ENCODE measurements at regions not wholly inside any gene's neighbourhood (a gene's known extent, or its start where the extent isn't known, plus 50 kb on each side); places are given as distances from the start of the nearest gene placed in this dataset.
"Not testable (repeated sequence)": the region's sequence is repeated elsewhere in the genome, so short reads cannot be mapped to it uniquely, and the experiment has no call there.

- Mint-ChIP-seq H3K36me3 (peaks cover 2% of the 10 kb centered on the region), H3K27ac (no peak overlapping the region), H3K4me3 (no peak overlapping the region), H3K27me3 (ENCODE audit: low read depth) (no peaks in the 10 kb centered on the region), H3K4me1 (no peaks in the 10 kb centered on the region), H3K9me3 (peaks cover 7% of the 10 kb centered on the region)
- no peak for DNase-seq (ENCODE audit: low spot score in 2 of 2, unreplicated experiment in 2 of 2)
- TF ChIP-seq CTCF (IDR thresholded peaks at IDR 0.05; ENCODE audit: unreplicated experiment) = no peak
Measured at GRCh38 chr12:102653406-102653805, 173.0 kb upstream of the IGF1 start.

- Mint-ChIP-seq H3K4me1 (no peaks in the 10 kb centered on the region), H3K27me3 (ENCODE audit: low read depth) (no peaks in the 10 kb centered on the region), H3K4me3 (no peak overlapping the region), H3K36me3 (no peaks in the 10 kb centered on the region), H3K9me3 (peaks cover 5% of the 10 kb centered on the region), H3K27ac (no peak overlapping the region)
- no peak for DNase-seq (ENCODE audit: low spot score in 2 of 2, unreplicated experiment in 2 of 2)
- TF ChIP-seq CTCF (IDR thresholded peaks at IDR 0.05; ENCODE audit: unreplicated experiment) = no peak
Measured at GRCh38 chr12:102652645-102653313, 172.4 kb upstream of the IGF1 start.

GRCh38 chr12:102645968-102646367, 165.6 kb upstream of the IGF1 start:
- Mint-ChIP-seq H3K4me3 (no peak overlapping the region), H3K27ac (no peak overlapping the region), H3K4me1 (no peaks in the 10 kb centered on the region), H3K36me3 (no peaks in the 10 kb centered on the region), H3K9me3 (peaks cover 18% of the 10 kb centered on the region), H3K27me3 (ENCODE audit: low read depth) (no peaks in the 10 kb centered on the region)
- TF ChIP-seq CTCF (IDR thresholded peaks at IDR 0.05; ENCODE audit: unreplicated experiment) = no peak
- DNase-seq (ENCODE audit: low spot score in 2 of 2, unreplicated experiment in 2 of 2) = no peak

- TF ChIP-seq CTCF (IDR thresholded peaks at IDR 0.05; ENCODE audit: unreplicated experiment) = no peak
- Mint-ChIP-seq H3K4me1 (no peaks in the 10 kb centered on the region), H3K36me3 (peaks cover 2% of the 10 kb centered on the region), H3K27me3 (ENCODE audit: low read depth) (no peaks in the 10 kb centered on the region), H3K4me3 (no peak overlapping the region), H3K9me3 (peaks cover 33% of the 10 kb centered on the region), H3K27ac (no peak overlapping the region)
- DNase-seq (ENCODE audit: low spot score in 2 of 2, unreplicated experiment in 2 of 2) = no peak
Measured at GRCh38 chr12:102643879-102644575, 163.7 kb upstream of the IGF1 start.

- H3K9me3 Mint-ChIP-seq = peaks cover 32% of the 10 kb centered on the region
- H3K27ac Mint-ChIP-seq = no peak overlapping the region
- H3K4me3 Mint-ChIP-seq = no peak overlapping the region
- H3K36me3 Mint-ChIP-seq = peaks cover 2% of the 10 kb centered on the region
- no peak for TF ChIP-seq CTCF (IDR thresholded peaks at IDR 0.05; ENCODE audit: unreplicated experiment)
- no peaks in the 10 kb centered on the region for H3K27me3 Mint-ChIP-seq (ENCODE audit: low read depth)
- H3K4me1 Mint-ChIP-seq = no peaks in the 10 kb centered on the region
- DNase-seq (ENCODE audit: low spot score in 2 of 2, unreplicated experiment in 2 of 2) = no peak
Measured at GRCh38 chr12:102642199-102642598, 161.8 kb upstream of the IGF1 start.

DNA sequence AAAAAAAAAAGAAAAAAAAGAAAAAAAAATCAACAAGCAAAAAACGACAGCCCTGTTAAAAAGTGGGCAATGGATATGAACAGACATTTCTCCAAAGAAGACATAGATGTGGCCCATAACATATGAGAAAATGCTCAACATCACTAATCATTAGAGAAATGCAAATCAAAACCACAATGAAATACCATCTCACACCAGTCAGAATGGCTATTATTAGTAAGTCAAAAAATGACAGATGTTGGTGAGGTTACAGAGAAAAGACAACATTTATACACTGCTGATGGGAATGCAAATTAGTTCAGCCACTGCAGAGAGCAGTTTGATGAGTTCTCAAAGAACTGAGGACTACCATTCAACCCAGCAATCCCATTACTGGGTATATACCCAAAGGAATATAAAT, 160.3 kb upstream of the IGF1 start:
- H3K27ac Mint-ChIP-seq; H3K36me3 Mint-ChIP-seq; DNase-seq (ENCODE audit: low spot score in 2 of 2, unreplicated experiment in 2 of 2); H3K27me3 Mint-ChIP-seq (ENCODE audit: low read depth); H3K4me3 Mint-ChIP-seq; H3K4me1 Mint-ChIP-seq: not testable (repeated sequence)
- H3K9me3 Mint-ChIP-seq = peaks cover 21% of the 10 kb centered on the region

Measured in mesothelial cell of epicardium (in vitro differentiated cells).